ENCODE measurements at regions not wholly inside any gene's neighbourhood (a gene's known extent, or its start where the extent isn't known, plus 50 kb on each side); places are given as distances from the start of the nearest gene placed in this dataset.

DNA sequence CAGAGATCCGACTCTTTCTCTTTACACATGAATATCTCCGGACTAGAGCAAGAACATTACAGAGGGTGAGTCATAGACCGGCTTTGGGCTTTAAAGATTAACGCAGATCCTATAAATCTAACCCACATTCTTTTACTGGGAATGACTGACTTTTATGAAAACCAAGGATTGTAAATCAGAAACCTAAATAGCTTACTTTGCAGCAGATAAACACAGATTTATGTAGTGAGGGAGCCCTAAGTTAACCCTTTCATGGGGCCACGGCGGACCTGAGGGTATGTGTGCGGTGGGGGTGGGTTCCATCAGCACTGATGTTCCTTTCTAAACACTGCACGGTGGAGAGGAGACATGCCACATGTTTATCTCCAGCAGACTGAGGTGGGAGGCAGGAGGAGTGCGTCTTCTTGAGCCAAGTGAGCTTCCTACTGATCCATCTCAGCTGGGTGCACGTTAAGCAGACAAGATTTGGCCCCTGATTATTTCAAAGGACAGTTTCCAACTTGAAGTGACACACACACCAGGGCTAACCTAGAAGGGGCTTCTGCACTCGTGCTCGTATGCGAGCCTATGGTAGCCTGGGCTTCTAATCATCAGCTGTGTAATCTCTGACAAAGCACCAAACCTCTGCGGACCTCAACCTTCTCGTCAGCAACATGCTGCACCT lies 127.6 kb downstream of the WDR11 start:
- FAIRE-seq (no peak), DNase-seq (ENCODE audit: insufficient read length, low spot score) (no peak)
- no peak for TF ChIP-seq CTCF (IDR thresholded peaks at IDR 0.05; ENCODE audit: insufficient read depth, missing control alignments)

GRCh38 chr10:120979435-120980278 lies 128.5 kb downstream of the WDR11 start:
- no peak for FAIRE-seq
- no peak for TF ChIP-seq CTCF (IDR thresholded peaks at IDR 0.05; ENCODE audit: insufficient read depth, missing control alignments)
- no peak for DNase-seq (ENCODE audit: insufficient read length, low spot score)

- TF ChIP-seq CTCF (IDR thresholded peaks at IDR 0.05; ENCODE audit: insufficient read depth, missing control alignments) = no peak
- FAIRE-seq (no peak), DNase-seq (ENCODE audit: insufficient read length, low spot score) (no peak)
Observed at GRCh38 chr10:120980279-120981255, 129.4 kb downstream of the WDR11 start.

- FAIRE-seq (no peak), DNase-seq (ENCODE audit: insufficient read length, low spot score) (no peak)
- TF ChIP-seq CTCF (IDR thresholded peaks at IDR 0.05; ENCODE audit: insufficient read depth, missing control alignments) = no peak
Observed at GRCh38 chr10:120981601-120982391, 130.6 kb downstream of the WDR11 start.

- TF ChIP-seq CTCF (IDR thresholded peaks at IDR 0.05; ENCODE audit: insufficient read depth, missing control alignments) = no peak
- FAIRE-seq (no peak), DNase-seq (ENCODE audit: insufficient read length, low spot score) (no peak)
Observed at GRCh38 chr10:120982507-120982906, 131.3 kb downstream of the WDR11 start.

- FAIRE-seq (no peak), DNase-seq (ENCODE audit: insufficient read length, low spot score) (no peak)
- no peak for TF ChIP-seq CTCF (IDR thresholded peaks at IDR 0.05; ENCODE audit: insufficient read depth, missing control alignments)
Observed at GRCh38 chr10:120983721-120984120, 132.6 kb downstream of the WDR11 start.
